K562 (cell line): ENCODE measurements at regions not wholly inside any gene's neighbourhood (a gene's known extent, or its start where the extent isn't known, plus 50 kb on each side); places are given as distances from the start of the nearest gene placed in this dataset.

Experiments used
- ATAC-seq: fragments of 200-7000 bp; cut with Tn5 transposase; 3 replicates; pipeline ENCODE4 v1.9.1; 2020; ENCODE audit warnings: moderate library complexity
- BruUV-seq: library from RNA; stranded (reverse); fragments of 400-500 nt; replicated peaks from 2 replicates; lab custom pipeline; 2021; lab: Mats Ljungman, UMichigan
- CTCF ChIA-PET: fragments of 300-600 bp; formaldehyde crosslinking; extraction: SDS; loops from one replicate; lab custom pipeline; 2021; ENCODE audit warnings: low intra/inter-chr PET ratio; lab: Yijun Ruan, JAX
- POLR2A ChIA-PET: fragments of 300-600, 350-650 bp; sonication (Branson Sonifier 250); formaldehyde crosslinking; extraction: SDS; loops from one replicate; lab custom pipeline; 2021; ENCODE audit warnings: antibody characterized with exemption, inconsistent platforms; lab: Yijun Ruan, JAX
- DNase-seq, 4 experiments: peaks; one replicate each; pipeline versions ENCODE4 v3.0.0 to v3.0.0-alpha.2; 2011 to 2018; ENCODE audit warnings: low spot score in 3 of 4, mixed read lengths in 3 of 4; ENCODE audit errors: extremely low read depth in 1 of 4
- FAIRE-seq: peaks from 2 replicates; lab custom pipeline; 2011; peaks lifted over from hg19 to GRCh38; lab: Jason Lieb, UNC
- H2AFZ ChIP-seq: 2 replicates; pipeline ENCODE4 v1.6.0; 2011; ENCODE audit warnings: low read depth, low read length, control low read depth, inconsistent platforms
- H3K27ac ChIP-seq: fragments of 200-600 bp; 3 replicates; pipeline ENCODE4 v1.8.0; 2011; ENCODE audit warnings: low read depth, mild to moderate bottlenecking, control low read depth, inconsistent platforms, low read length, moderate library complexity, mixed read lengths; ENCODE audit errors: extremely low read depth
- H3K27me3 ChIP-seq, 2 experiments: fragments of 300-600 bp in 1 of 2; 2 replicates in 1 of 2; 3 replicates in 1 of 2; pipeline versions ENCODE4 v1.6.0 to v1.8.0; 2011; ENCODE audit warnings: inconsistent platforms in 2 of 2, low read length in 2 of 2, mild to moderate bottlenecking in 1 of 2, mixed read lengths in 1 of 2, moderate library complexity in 1 of 2; ENCODE audit not compliant: control insufficient read depth in 2 of 2, insufficient read depth in 2 of 2
- H3K36me3 ChIP-seq: fragments of 300-600 bp; 3 replicates; pipeline ENCODE4 v1.8.0; 2011; ENCODE audit warnings: mild to moderate bottlenecking, low read length, inconsistent platforms; ENCODE audit not compliant: control insufficient read depth, insufficient read depth
- H3K4me1 ChIP-seq, 2 experiments: fragments of 200-600 bp in 1 of 2; replicated peaks in 1 of 2; 2 replicates in 1 of 2; 3 replicates in 1 of 2; pipeline versions ENCODE4 v1.5.1 to v1.8.0; 2011; ENCODE audit warnings: inconsistent platforms in 2 of 2, low read length in 2 of 2, mild to moderate bottlenecking in 1 of 2, mixed read lengths in 1 of 2, moderate library complexity in 1 of 2; ENCODE audit not compliant: control insufficient read depth in 2 of 2, insufficient read depth in 2 of 2
- H3K4me2 ChIP-seq: 2 replicates; pipeline ENCODE4 v1.6.1; 2011; ENCODE audit warnings: low read length, control low read depth, inconsistent platforms, mixed read lengths; ENCODE audit not compliant: insufficient read depth
- H3K4me3 ChIP-seq: fragments of 200-600 bp; sonication (generic), shearing (Covaris generic); 2 replicates; pipeline ENCODE4 v1.5.1; 2016; ENCODE audit warnings: control low read depth, inconsistent platforms
- H3K79me2 ChIP-seq: fragments of 200-600 bp; 3 replicates; pipeline ENCODE4 v1.8.0; 2011; ENCODE audit warnings: low read length, inconsistent platforms; ENCODE audit not compliant: control insufficient read depth, insufficient read depth
- H3K9ac ChIP-seq, 2 experiments: 2 replicates each; pipeline versions ENCODE4 v1.6.0 to v1.6.1; 2011; ENCODE audit warnings: low read depth in 2 of 2, low read length in 2 of 2, control low read depth in 1 of 2, inconsistent platforms in 1 of 2, mild to moderate bottlenecking in 1 of 2, mixed read lengths in 1 of 2; ENCODE audit not compliant: insufficient read depth in 1 of 2
- H3K9me1 ChIP-seq: one replicate; pipeline ENCODE4 v1.6.0; 2011; ENCODE audit warnings: inconsistent platforms, mild to moderate bottlenecking, low read length, moderate library complexity; ENCODE audit not compliant: control insufficient read depth, insufficient read depth
- H3K9me3 ChIP-seq: replicated peaks from 2 replicates; pipeline ENCODE4 v1.5.1; 2011; ENCODE audit warnings: low read depth, low read length, inconsistent platforms; ENCODE audit not compliant: control insufficient read depth, insufficient read depth
- H4K20me1 ChIP-seq: replicated peaks from 2 replicates; pipeline ENCODE4 v1.6.1; 2011; ENCODE audit warnings: low read length, inconsistent platforms, mixed read lengths; ENCODE audit not compliant: control insufficient read depth, insufficient read depth
- CBFA2T3 ChIP-seq: fragments of 450-650 bp; IDR thresholded peaks from 2 replicates; pipeline ENCODE4 v1.6.1; 2017
- DPF2 ChIP-seq: fragments of 450-650 bp; IDR thresholded peaks from 2 replicates; pipeline ENCODE4 v1.6.1; 2016
- GATA2 ChIP-seq: sonication (generic); formaldehyde crosslinking; IDR thresholded peaks from 2 replicates; pipeline ENCODE4 v1.4.0; 2020; ENCODE audit warnings: mild to moderate bottlenecking, missing genetic modification reagents
- NCOR1 ChIP-seq: fragments of 450-650 bp; IDR thresholded peaks from 2 replicates; pipeline ENCODE4 v1.6.1; 2016; ENCODE audit warnings: mild to moderate bottlenecking, moderate library complexity
- NR2C1 ChIP-seq, 2 experiments: fragments of 450-650 bp; IDR thresholded peaks; 2 replicates each; pipeline ENCODE4 v1.6.1; 2017; ENCODE audit warnings: mild to moderate bottlenecking in 2 of 2, antibody characterized with exemption in 1 of 2, inconsistent platforms in 1 of 2, missing compliant biosample characterization in 1 of 2, missing genetic modification characterization in 1 of 2
- PCBP2 ChIP-seq: fragments of 200-400 bp; formaldehyde crosslinking; IDR thresholded peaks from 2 replicates; pipeline ENCODE4 v1.6.1; 2018; ENCODE audit warnings: low read length, low read depth, mild to moderate bottlenecking, moderate library complexity; ENCODE audit not compliant: poor library complexity, severe bottlenecking
- RBM22 ChIP-seq: fragments of 200-400 bp; formaldehyde crosslinking; IDR thresholded peaks from 2 replicates; pipeline ENCODE4 v1.6.1; 2018; ENCODE audit warnings: low read length, low read depth; ENCODE audit not compliant: poor library complexity, severe bottlenecking
- SMAD2 ChIP-seq: fragments of 150-350 bp; IDR thresholded peaks from 2 replicates; pipeline ENCODE4 v1.6.1; 2014; ENCODE audit warnings: low read depth, mild to moderate bottlenecking, low read length
- STAG1 ChIP-seq: sonication (generic); formaldehyde crosslinking; IDR thresholded peaks from 2 replicates; pipeline ENCODE4 v1.5.0; 2020; ENCODE audit warnings: missing genetic modification reagents, borderline replicate concordance
- TSC22D4 ChIP-seq: fragments of 450-650 bp; IDR thresholded peaks from 2 replicates; pipeline ENCODE4 v1.6.1; 2016; ENCODE audit warnings: missing genetic modification characterization, missing biosample characterization, control low read depth
- XRCC3 ChIP-seq: fragments of 450-650 bp; IDR thresholded peaks from 2 replicates; pipeline ENCODE4 v1.6.1; 2017; ENCODE audit warnings: mild to moderate bottlenecking, moderate library complexity
- WGBS: fragments of 100-300 bp; shearing (Covaris generic); methylation state at CpG from one replicate; pipeline ENCODE4 v1.1.6; 2016; ENCODE audit warnings: low coverage, mixed read lengths; ENCODE audit not compliant: insufficient coverage; ENCODE audit errors: missing lambda C conversion rate; 5-methylcytosine and 5-hydroxymethylcytosine counted together
- in situ Hi-C: fragments of 300-500 bp; cut with MboI; formaldehyde crosslinking; loops from 4 replicates; pipeline ENCODE4 v1.15.0; 2018; ENCODE audit warnings: inconsistent platforms, mixed read lengths
- intact Hi-C: fragments of 100-400 bp; cut with micrococcal nuclease; formaldehyde crosslinking; loops from 2 replicates; pipeline ENCODE4 v1.14.2; 2022
- TF ChIP-seq, protein P1 (sequence below): fragments of 450-650 bp; IDR thresholded peaks from 2 replicates; pipeline ENCODE4 v1.6.1; 2016; ENCODE audit warnings: low read depth, mild to moderate bottlenecking, moderate library complexity

DNA sequence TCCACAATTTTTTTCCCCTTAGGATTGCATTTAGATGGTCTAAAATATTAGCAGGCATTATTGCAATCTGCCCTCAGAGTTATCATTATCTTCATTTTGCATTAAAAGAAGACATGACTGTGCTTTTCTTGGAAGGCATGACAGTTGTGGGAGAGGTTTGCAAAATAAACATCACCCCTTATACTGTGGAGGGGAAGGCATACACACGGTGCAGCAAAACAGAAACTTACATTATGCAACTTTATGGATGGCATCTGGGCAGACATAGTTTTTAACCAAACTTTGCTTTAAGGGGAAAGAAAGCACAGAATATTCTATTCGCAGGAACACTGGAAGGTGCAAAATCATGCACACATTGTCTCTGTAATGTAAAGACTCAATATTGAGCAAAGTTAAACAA is 505.8 kb upstream of the ADAMTS16 start:
- no peaks in the 10 kb centered on the region for H3K9me3 ChIP-seq
- H3K27ac ChIP-seq, result no peak overlapping the region
- no peaks in the 10 kb centered on the region for H3K79me2 ChIP-seq
- H2AFZ ChIP-seq, result no peak overlapping the region
- no peak overlapping the region for H3K4me3 ChIP-seq
- ChIA-PET CTCF (no interaction called here), POLR2A (no interaction called here)
- TF ChIP-seq, protein P1, sequence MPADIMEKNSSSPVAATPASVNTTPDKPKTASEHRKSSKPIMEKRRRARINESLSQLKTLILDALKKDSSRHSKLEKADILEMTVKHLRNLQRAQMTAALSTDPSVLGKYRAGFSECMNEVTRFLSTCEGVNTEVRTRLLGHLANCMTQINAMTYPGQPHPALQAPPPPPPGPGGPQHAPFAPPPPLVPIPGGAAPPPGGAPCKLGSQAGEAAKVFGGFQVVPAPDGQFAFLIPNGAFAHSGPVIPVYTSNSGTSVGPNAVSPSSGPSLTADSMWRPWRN, result no peak
- no peak for TF ChIP-seq TSC22D4
- no peak for TF ChIP-seq CBFA2T3
- TF ChIP-seq XRCC3, result no peak
- no peak for TF ChIP-seq GATA2 (CRISPR knock-in tag)
- no peak for TF ChIP-seq SMAD2
- TF ChIP-seq STAG1, result no peak
- TF ChIP-seq RBM22, result no peak
- no peak for TF ChIP-seq PCBP2
- TF ChIP-seq DPF2, result no peak
- no peak for TF ChIP-seq NCOR1
- TF ChIP-seq NR2C1 (IDR thresholded peaks at IDR 0.05), result no peak
- TF ChIP-seq NR2C1 (tag; IDR thresholded peaks at IDR 0.05), result no peak
- no peaks in the 10 kb centered on the region for H4K20me1 ChIP-seq
- in situ Hi-C loops (no loop called here), intact Hi-C loops (no loop called here)
- FAIRE-seq, result no peak
- H3K9me1 ChIP-seq, result no peaks in the 10 kb centered on the region
- H3K4me2 ChIP-seq, result no peak overlapping the region
- no peaks in the 10 kb centered on the region for H3K4me1 ChIP-seq
- no TSS peak for BruUV-seq
- H3K27me3 ChIP-seq, result no peaks in the 10 kb centered on the region
- no peak for ATAC-seq
- WGBS, result 0% methylated on average over 2 of the region's 2 CpGs
- H3K9ac ChIP-seq, result no peak overlapping the region
- no peaks in the 10 kb centered on the region for H3K36me3 ChIP-seq
- DNase-seq, result no peak
